ENCODE measurements at regions not wholly inside any gene's neighbourhood (a gene's known extent, or its start where the extent isn't known, plus 50 kb on each side); places are given as distances from the start of the nearest gene placed in this dataset.

- TF ChIP-seq CTCF (IDR thresholded peaks at IDR 0.05) = no peak
- no peak for TF ChIP-seq EZH2phosphoT487 (IDR thresholded peaks at IDR 0.05)
- no peak for TF ChIP-seq EZH2 (IDR thresholded peaks at IDR 0.05)
Observed at GRCh38 chr18:60134806-60135205, 235.0 kb downstream of the PMAIP1 start.
